ENCODE measurements at regions not wholly inside any gene's neighbourhood (a gene's known extent, or its start where the extent isn't known, plus 50 kb on each side); places are given as distances from the start of the nearest gene placed in this dataset.

DNA sequence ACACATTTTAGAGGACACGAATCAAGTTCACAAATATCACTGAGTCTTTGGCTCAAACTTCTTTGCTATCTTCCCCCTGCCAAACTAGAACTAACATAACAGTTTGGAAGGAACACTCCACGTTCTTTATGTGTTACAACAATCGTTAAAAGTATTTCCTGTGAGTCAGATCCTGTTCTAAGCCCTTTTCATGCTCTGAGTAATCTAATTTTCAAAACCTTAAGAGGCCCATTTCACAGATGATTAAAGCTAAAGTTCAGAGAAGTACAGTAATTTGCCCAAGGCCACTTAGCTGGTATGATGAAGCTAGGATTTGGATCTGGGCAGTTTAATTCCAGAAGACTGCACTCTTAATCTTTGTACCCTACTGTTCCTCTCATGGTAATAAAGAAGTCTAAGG, 854.4 kb upstream of the INTU start:
- DNase-seq (ENCODE audit: low spot score), result no peak

DNA sequence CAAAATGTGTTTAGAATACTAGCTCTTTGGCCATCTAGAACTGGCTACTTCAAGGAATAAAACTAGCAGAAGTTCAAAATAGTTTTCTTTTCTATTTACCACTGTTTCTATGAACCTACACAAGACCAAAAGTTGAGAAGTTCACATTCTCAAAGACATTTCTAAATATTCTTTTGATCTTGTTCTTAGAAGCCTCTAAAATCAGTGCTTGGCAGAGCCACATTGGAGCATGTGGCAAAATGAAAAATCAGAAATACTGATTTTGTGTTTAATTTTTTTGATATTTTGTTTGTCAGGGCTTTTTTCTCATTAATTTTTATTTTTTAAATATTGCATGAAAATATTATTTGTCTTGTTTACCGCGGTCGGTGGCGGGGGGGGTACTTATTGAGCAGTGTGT, 853.8 kb upstream of the INTU start:
- DNase-seq (ENCODE audit: low spot score), result no peak

DNA sequence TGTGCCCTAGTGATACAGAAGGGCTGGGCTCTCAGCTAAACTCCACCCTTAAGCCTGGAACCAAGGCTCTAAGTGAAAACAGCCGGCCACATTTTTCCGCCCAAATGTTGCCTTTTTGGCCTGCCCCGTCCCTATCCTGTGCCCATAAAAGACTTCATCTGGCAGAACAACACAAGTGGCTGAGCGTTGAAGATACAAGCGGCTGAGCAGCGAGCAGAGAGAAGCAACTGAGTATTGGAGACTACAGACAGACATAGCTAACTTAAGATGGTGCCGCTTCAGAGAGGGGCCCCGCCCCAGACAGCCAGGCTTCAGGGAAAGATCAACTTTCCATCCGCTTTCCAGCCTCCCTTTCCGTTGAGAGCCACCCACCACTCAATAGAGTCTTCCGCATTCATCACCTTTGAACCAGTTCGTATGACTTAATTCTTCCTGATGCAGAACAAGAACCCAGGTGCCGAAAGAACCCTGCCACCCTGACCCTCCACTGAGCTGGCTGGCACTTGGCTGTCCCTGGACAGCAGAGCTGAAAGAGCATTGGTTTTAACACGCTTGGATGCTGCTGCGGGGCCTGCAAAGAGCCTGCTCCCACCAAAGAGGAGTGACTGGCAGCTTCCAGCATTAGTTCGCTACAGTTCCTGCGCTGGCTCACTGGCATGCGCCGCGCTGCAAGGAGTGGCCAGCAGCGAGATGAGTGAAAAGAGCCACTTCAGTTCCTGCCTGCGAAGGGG, 853.2 kb upstream of the INTU start:
- DNase-seq (ENCODE audit: low spot score), result no peak

DNA sequence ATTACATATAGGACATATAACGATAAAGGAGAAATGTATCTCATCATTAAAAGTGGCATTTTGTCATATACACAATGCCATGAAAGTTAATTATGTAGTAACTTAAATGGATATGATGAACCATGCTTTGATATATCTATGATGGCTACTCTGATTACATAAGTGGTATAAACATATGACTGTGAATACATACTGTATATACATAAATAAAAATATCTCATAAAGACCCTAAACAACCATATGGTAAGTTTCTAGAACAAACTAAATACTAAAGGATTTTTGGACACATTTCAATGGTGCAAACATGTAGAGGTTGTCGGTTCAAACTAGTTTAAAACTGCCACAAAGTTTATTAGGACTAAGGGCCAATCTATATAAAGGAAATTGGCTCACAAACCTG, 849.6 kb upstream of the INTU start:
- DNase-seq (ENCODE audit: low spot score), result no peak

DNA sequence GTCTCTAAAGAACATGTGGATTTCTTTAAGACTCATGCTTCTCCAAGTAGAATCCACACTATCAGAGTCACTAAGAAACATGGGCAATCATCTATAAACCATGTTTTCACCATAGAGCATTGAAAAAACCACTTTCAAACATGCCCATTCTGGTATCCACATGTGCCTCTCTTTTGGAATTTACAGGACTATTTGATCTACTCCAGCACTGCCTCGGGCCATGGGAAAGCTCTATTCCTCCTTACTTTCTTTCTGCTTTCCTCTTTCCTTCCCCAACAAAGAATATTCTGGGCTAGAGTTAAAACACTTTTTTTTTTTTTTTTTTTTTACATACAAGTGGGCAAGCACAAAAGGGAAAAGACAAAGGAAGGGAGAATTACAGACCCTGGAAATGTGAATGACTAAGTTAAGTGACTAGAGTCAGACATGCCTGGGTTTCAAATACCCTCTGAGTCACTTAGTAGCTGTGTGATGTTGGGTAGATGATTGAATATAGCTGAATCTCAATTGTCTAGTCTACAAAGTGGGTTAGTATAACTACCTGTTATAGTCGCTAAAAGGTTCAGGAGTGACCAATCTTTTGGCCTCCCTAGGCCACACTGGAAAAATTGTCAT, 847.7 kb upstream of the INTU start:
- DNase-seq (ENCODE audit: low spot score), result no peak

DNA sequence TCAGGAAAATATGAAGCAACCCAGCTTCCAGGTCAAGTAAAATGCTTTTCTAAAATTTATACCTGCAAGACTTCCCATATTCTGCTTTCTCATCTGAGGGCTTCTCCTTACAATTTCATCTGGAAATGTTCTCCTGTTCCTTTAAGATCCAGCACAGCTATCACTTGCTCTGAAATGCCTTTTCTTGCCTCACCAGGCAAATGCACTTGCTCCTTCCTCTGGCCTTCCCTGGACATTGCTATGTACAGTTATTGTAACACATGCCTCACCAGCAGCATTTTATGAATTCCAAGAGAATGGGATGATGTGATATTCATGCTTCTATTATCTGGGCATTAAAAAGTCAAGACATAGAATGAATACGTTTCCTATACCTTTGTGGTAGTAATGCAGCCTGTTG, 842.1 kb upstream of the INTU start:
- DNase-seq (ENCODE audit: low spot score), result no peak

DNA sequence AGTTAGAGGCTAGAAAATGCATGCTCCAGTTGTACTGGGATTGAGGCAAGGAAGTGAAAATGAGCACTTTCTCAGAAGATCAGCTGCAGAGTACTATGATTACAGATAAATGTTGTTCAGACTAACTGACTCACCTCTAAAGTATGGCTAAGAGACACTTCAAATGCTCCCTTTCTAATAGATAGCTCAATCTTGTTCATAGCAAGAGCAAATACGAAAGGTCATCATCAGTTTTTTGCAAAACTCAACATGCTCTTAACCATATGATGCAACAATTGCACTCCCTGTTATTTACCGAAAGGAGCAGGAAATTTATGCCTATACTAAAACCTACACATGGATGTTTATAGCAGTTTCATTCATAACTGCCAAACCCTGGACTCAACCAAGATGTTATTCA, 838.4 kb upstream of the INTU start:
- DNase-seq (ENCODE audit: low spot score), result no peak

DNA sequence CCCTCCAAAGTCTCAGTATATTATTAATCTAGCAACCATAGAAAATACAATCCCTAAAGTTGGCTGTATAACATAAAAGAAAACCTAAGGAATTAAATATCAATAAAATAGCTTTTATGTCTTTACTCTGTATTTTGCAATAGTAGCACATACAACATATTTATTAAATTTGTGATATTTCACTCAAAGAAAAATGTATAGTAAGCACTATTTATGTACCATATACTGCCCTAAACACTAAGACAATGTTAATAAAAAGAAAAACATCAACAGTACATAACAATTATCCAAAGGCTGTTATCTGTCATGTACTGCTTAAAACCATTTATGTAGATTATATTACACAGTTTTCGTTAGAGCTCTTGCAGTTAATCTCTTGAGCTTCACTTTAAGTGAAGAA, 834.5 kb upstream of the INTU start:
- DNase-seq (ENCODE audit: low spot score), result no peak

DNA sequence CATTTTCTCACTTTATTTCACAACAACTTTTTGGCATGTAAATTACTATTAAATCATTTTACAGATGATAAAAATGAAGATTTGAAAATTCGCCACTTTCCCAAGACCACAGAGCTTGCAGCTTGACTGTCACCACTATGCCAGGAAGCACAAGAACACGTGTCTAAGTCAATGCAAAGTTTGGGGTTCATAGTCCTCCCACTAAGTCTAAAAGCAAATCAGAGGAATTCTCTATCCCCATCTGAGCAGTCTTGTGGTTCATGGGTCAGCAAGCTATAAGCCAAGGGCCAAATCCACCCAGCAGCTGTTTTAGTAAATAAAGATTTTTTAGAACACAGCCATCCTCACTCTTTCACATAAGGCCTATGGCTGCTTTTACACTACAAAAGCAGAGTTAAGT, 833.3 kb upstream of the INTU start:
- DNase-seq (ENCODE audit: low spot score), result no peak

DNA sequence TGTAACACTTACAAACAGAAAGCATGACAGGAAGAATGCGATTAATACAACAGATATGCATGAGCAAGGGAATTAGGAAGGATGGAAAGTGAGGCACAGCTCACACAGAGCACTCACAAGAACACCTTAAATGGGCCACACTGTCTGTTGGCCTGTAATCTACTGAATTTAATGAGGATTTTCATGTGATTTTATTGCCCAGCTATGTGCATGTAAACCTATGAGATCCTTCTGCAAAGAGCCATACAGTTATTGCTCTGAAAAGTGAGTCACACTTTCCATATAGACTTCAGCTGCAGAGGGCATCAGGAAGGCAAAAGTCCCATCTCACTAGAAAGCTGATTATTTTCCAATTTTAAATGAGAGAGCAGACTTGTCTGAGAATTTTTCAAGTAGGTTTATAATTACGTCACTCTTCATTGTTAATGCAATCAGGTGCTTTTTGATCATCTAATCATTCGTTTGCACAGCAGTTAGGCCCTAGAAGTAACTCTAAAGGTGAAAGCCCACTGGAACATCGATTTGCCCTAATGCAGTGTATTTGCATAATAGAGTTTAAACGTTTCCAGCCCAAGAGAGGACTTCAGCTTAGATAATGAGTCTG, 832.7 kb upstream of the INTU start:
- DNase-seq (ENCODE audit: low spot score), result no peak

DNA sequence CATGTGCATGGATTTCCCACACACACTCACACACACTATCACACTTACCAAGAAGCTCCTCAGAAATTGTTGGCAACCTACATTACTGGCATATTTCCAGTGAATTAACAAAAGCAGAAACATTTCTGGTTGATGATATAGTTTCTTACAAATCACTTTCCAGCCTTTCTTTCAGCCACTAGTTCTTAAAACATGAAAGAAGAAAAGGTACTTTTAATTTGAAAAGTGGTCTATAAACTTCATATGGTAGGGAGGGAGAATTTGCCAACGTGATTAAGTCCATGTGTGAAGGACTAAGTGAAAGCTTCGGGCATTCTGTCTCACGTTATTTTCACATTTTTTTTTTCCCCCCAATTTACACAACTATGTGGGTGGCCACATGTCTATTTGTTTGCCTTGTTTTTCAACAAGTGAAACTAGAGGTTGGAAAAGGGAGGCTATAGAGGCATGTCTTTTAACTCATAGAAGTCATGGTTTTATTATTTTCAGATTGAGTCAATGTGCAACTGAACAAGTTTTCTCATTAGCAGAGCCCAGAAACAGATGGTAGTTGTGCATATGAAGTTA, 832.1 kb upstream of the INTU start:
- DNase-seq (ENCODE audit: low spot score), result no peak

DNA sequence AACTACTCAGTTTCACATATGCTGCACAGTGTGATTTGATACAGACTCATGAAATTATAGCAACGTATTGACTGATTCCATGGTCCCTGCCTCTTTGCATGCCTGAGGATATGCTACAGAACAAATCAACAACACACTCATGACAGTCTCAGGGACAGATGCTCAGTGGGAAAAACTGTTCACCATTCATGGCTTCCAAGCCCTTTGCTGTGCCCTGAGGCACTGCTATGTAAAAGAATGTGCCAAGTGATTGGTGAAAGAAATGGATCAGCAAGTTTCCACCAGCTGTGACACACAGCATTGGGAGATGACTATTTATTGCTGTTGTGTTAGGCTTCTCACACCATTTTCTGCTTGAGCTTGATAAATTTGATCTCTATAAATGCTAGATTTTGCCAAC, 825.6 kb upstream of the INTU start:
- no peak for DNase-seq (ENCODE audit: low spot score)

DNA sequence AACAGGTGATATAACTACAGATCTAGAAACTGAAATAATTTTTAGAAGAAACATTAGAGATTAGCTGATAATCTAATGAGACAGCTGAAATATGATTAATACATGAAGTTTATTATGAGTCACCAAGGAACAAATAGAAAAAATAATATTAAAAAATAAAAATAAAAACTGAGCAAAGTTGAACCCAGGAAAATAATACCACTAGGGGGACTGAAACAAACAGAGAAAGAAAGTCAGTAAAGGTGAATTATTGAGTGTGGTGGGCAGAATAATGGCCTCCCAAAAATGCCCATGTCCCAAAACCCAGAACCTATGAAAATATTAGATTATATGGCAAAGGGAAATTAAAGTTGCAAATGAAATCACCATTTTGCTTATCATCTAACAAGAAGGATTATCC, 820.7 kb upstream of the INTU start:
- DNase-seq (ENCODE audit: low spot score), result no peak

DNA sequence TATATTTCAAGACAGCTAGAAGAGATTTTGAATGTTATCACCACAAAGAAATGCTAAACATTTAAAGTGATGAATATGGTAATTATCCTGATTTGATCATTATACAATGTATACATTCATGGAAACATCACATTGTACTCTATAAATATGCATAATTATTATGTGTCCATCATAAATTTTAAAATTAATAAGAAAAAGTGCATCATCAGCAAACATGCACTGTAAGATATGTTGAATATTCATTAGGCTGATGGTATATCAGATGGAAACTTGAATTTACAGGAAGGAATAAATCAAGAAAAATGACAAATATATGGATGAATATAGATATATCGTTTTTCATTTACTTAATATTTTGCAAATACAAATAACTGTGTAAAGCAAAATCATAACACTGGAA, 812.1 kb upstream of the INTU start:
- DNase-seq (ENCODE audit: low spot score), result no peak

DNA sequence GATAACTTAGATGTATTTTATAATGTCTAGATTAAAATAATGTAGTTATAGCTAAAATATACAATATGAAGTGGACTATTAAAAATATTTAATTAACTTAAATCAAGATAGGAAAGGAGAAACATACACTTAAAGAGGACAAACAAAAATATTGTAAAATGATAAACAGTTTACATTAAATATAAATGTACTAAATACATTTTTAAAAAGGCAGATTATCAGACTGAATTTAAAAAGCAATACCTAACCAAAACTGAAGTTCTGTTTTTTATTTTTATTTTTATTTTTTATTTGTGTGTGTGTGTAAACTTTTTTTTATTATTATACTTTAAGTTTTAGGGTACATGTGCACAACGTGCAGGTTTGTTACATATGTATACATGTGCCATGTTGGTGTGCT, 811.6 kb upstream of the INTU start:
- DNase-seq (ENCODE audit: low spot score), result no peak

DNA sequence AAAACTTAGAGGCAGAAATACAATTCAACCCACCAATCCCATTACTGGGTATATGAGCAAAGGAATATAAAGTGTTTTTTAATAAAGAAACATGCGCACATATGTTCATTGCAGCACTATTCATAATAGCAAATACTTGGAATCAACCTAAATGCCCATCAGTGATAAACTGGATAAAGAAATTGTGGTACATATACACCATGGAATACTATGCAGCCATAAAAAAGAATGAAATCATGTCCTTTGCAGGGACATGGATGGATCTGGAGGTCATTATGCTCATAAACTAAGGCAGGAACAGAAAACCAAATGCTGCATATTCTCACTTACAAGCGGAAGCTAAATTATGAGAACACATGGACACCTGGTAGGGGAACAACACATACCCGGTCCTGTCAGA, 807.7 kb upstream of the INTU start:
- no peak for DNase-seq (ENCODE audit: low spot score)

DNA sequence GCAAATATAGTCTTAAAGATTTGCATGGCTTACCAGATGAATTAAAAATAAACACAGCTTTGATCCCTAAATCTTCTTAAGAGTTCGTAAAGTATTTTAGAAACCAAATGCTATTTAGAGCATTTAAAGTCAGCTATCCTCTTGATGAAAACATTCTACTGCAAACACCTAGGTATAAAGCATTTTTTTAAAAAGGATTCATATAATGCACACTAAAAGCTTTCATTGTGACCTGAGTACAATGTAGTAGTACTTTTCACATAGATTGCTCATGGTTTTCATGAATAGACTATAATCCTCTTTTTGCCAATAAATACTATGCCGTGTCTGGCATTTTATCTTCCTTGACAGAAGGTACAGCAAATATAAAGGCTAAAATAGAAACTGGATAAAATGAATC, 805.1 kb upstream of the INTU start:
- DNase-seq (ENCODE audit: low spot score), result no peak

DNA sequence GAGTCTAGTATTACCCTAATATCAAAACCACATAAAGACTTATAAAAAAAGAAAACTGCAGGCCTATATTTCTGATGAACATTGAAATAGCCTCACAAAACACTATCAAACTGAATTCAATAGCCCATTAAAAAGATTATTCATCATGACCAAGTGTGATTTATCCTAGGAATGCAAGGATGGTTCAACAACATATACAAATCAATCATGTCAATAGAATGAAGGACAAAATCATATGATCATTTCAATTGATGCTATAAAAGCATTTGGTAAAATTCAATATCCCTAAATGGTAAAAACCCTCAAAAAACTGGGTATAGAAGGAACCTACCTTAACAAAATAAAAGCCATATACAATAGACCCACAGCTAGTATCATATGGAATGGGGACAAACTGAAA, 797.9 kb upstream of the INTU start:
- DNase-seq (ENCODE audit: low spot score), result no peak

DNA sequence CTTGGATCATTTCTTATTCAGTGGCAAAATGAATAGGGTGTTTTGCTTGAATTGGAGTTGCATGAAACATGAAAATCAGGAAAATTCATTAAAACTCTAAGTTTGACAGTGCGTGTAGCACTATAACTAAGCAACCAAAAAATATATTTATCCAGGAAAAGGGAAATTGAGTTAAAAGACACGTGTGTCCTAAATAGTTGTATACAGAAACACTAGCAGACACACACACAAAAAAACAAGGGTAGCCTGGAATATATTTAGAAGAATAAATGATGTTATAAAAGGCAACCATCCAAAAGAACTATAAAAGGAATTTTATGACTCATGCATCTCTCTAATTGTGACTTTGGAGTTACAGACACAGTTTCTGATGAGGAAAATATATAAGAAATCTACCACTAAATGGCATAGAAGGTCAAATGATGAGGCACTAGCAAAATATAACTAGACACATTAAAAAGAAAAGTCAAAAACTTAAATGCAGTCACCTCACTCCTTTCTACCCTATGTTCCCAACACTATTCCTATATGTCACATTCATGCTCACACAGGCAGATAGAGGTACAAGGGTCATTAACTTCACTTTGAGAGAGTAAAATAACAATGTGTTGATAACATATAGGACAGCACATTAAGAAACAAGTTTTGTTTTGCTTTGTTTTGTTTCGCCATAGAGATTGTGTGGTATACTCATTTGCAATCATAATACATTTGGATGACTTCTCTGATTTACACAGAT, 793.6 kb upstream of the INTU start:
- no peak for DNase-seq (ENCODE audit: low spot score)

DNA sequence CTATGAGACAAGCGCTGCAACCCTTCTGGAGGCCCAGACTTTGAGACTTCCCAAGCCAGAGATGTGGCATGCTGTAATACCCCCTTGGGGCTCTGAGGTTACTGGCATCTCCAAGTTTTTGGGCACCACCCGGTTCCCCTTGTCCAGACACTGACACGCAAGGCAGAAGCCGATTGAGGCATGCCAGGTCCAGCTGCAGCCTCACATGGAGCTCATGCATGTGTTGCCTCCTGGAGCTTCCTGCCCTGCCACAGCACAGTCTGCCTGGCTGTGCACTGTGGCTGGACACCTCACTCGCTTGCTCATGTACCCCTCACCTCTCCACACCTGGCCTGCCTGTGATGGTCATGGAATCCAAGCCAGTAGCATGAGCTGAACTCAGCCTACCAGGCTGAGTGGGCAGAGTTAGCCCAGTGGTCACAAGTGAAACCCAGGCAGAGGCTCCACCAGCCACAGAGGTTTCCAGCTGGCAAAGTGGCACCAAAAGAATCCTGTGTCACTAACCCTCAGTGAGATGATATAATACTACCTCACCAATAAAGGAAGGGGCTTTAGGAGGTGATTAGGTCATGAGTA, 789.2 kb upstream of the INTU start:
- no peak for DNase-seq (ENCODE audit: low spot score)

DNA sequence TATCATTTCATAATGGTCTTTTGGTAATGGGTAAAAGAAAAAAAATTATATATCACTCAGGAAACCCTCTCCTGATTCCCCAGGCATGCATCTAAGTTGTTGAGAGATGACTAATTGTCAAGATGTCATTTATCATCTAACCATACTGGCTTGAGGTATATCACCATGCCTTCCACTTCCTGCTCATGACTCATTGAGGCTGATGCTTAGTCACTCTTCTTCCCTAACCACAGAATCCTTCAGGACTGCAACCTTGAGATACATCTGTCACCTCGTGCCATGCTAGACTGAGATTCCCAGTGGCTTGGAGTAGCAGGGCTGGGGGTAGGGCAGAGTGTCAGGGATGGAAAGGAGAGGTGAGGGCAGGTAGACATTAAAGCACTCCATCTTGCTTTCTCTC, 782.5 kb upstream of the INTU start:
- DNase-seq (ENCODE audit: low spot score), result no peak

DNA sequence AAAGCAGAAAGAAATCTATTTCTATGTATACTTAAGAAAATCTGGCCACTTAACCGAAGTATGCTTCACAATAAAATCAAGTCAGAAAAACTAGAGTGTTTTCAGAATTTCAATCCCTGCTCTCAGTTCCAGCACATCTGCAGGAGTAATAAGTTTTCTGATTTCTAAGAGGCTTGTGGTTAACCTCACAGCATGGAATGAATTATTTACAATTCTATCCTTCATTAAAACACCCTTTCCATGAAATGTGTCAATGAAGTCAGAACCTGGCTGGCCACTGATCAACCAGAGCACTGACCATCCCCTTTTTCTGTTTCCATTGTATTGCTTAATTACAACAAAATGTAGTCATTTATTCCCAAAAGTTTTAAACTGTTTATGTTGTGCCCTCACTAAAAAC, 781.4 kb upstream of the INTU start:
- no peak for DNase-seq (ENCODE audit: low spot score)

All from Ammon's horn (tissue), 1 donor.